A673 (cell line): ENCODE measurements at regions not wholly inside any gene's neighbourhood (a gene's known extent, or its start where the extent isn't known, plus 50 kb on each side); places are given as distances from the start of the nearest gene placed in this dataset.
"Not testable (repeated sequence)": the region's sequence is repeated elsewhere in the genome, so short reads cannot be mapped to it uniquely, and the experiment has no call there.

Experiments used
- EZH2 ChIP-seq: fragments of 200-600 bp; sonication (generic); IDR thresholded peaks from 2 replicates; pipeline ENCODE4 v1.6.1; 2017; ENCODE audit warnings: borderline replicate concordance, low read depth, mild to moderate bottlenecking, mixed read lengths, antibody characterized with exemption, low read length; ENCODE audit not compliant: poor library complexity, severe bottlenecking
- TF ChIP-seq, protein P1 (sequence below): fragments of 300-800, 200-600 bp; sonication (generic); conservative IDR thresholded peaks from 2 replicates; pipeline ENCODE4 v1.5.1; 2017; ENCODE audit warnings: low read depth, mild to moderate bottlenecking, antibody characterized with exemption, low read length, moderate library complexity, mixed read lengths

GRCh38 chr2:207344596-207345394 lies 179.0 kb upstream of the KLF7 start:
- TF ChIP-seq, protein P1, sequence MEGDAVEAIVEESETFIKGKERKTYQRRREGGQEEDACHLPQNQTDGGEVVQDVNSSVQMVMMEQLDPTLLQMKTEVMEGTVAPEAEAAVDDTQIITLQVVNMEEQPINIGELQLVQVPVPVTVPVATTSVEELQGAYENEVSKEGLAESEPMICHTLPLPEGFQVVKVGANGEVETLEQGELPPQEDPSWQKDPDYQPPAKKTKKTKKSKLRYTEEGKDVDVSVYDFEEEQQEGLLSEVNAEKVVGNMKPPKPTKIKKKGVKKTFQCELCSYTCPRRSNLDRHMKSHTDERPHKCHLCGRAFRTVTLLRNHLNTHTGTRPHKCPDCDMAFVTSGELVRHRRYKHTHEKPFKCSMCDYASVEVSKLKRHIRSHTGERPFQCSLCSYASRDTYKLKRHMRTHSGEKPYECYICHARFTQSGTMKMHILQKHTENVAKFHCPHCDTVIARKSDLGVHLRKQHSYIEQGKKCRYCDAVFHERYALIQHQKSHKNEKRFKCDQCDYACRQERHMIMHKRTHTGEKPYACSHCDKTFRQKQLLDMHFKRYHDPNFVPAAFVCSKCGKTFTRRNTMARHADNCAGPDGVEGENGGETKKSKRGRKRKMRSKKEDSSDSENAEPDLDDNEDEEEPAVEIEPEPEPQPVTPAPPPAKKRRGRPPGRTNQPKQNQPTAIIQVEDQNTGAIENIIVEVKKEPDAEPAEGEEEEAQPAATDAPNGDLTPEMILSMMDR: not testable (repeated sequence)
- TF ChIP-seq EZH2: not testable (repeated sequence)
